ENCODE measurements at regions not wholly inside any gene's neighbourhood (a gene's known extent, or its start where the extent isn't known, plus 50 kb on each side); places are given as distances from the start of the nearest gene placed in this dataset.

GRCh38 chr2:16304876-16305590, 360.6 kb downstream of the CYRIA start (continued):
- no peak for TF ChIP-seq ZNF692 (tag by site-specific recombination; IDR thresholded peaks at IDR 0.05)

- ChIA-PET POLR2A (no interaction called here), CTCF (no interaction called here)
- TF ChIP-seq KLF8 (tag by site-specific recombination; IDR thresholded peaks at IDR 0.05) (no peak), RBAK (tag by site-specific recombination; IDR thresholded peaks at IDR 0.05) (no peak), ZNF404 (tag by site-specific recombination; IDR thresholded peaks at IDR 0.05) (no peak), ZNF555 (tag by site-specific recombination; conservative IDR thresholded peaks at IDR 0.05) (no peak), ZNF274 (IDR thresholded peaks at IDR 0.05; ENCODE audit: low read length) (no peak), ZNF274 (tag by site-specific recombination; IDR thresholded peaks at IDR 0.05; ENCODE audit: borderline replicate concordance) (no peak), ZNF280D (tag by site-specific recombination; IDR thresholded peaks at IDR 0.05) (no peak), ZNF792 (tag by site-specific recombination; IDR thresholded peaks at IDR 0.05) (no peak), MYNN (tag by site-specific recombination; IDR thresholded peaks at IDR 0.05; ENCODE audit: borderline replicate concordance) (no peak), GLIS2 (tag by site-specific recombination; IDR thresholded peaks at IDR 0.05) (no peak), ZBTB1 (tag by site-specific recombination; IDR thresholded peaks at IDR 0.05) (no peak), ZNF311 (tag by site-specific recombination; IDR thresholded peaks at IDR 0.05; ENCODE audit: borderline replicate concordance) (no peak), ZNF529 (tag by site-specific recombination; IDR thresholded peaks at IDR 0.05; ENCODE audit: insufficient replicate concordance) (no peak), OVOL3 (tag by site-specific recombination; IDR thresholded peaks at IDR 0.05) (no peak), ZNF175 (tag by site-specific recombination; IDR thresholded peaks at IDR 0.05) (no peak), ZNF121 (tag by site-specific recombination; IDR thresholded peaks at IDR 0.05) (no peak), ZNF596 (tag by site-specific recombination; IDR thresholded peaks at IDR 0.05) (no peak), ZNF701 (tag by site-specific recombination; IDR thresholded peaks at IDR 0.05) (no peak), ZNF26 (tag by site-specific recombination; IDR thresholded peaks at IDR 0.05) (no peak), ZNF518A (tag by site-specific recombination; conservative IDR thresholded peaks at IDR 0.05; ENCODE audit: low read depth) (no peak), ZNF433 (tag by site-specific recombination; IDR thresholded peaks at IDR 0.05; ENCODE audit: low read depth) (no peak)
- H3K4me3 ChIP-seq (ENCODE audit: low read depth, low read length): no peak overlapping the region
- H3K9me3 ChIP-seq (ENCODE audit: control insufficient read depth, insufficient read depth, low read depth, low read length): no peaks in the 10 kb centered on the region
- no peaks in the 10 kb centered on the region for H3K4me1 ChIP-seq (ENCODE audit: control insufficient read depth, insufficient read depth, low read length)
- H3K36me3 ChIP-seq (ENCODE audit: control insufficient read depth in 2 of 2, insufficient read depth in 1 of 2, low read length in 2 of 2): no peaks in the 10 kb centered on the region
- no peak overlapping the region for H3K27ac ChIP-seq (ENCODE audit: extremely low read depth, low read depth, low read length)
Observed at GRCh38 chr2:16303761-16304160, 361.9 kb downstream of the CYRIA start.
